Natural killer cell (primary cell): ENCODE measurements at regions not wholly inside any gene's neighbourhood (a gene's known extent, or its start where the extent isn't known, plus 50 kb on each side); places are given as distances from the start of the nearest gene placed in this dataset.

Experiments
- ATAC-seq, 3 donors: fragments of 150-1000 bp in 2 of 3; fragments of 200-7000 bp in 1 of 3; cut with Tn5 transposase; 1 replicate in 1 of 3; 2 replicates in 2 of 3; pipeline ENCODE4 v1.10.0; 2021; ENCODE audit warnings: mild to moderate bottlenecking in 2 of 3, moderate library complexity in 2 of 3
- DNase-seq, 2 donors: peaks; one replicate each; pipeline versions ENCODE4 v3.0.0 to v3.0.0-alpha.2; 2013 to 2021; ENCODE audit warnings: mixed read lengths in 1 of 2
- H3K27ac ChIP-seq: one replicate; pipeline ENCODE4 v1.5.1; 2013; ENCODE audit warnings: mild to moderate bottlenecking, low read length
- H3K27me3 ChIP-seq: one replicate; pipeline ENCODE4 v1.6.1; 2013; ENCODE audit warnings: low read length; ENCODE audit not compliant: control insufficient read depth, insufficient read depth
- H3K36me3 ChIP-seq: one replicate; pipeline ENCODE4 v1.6.1; 2013; ENCODE audit warnings: low read length; ENCODE audit not compliant: control insufficient read depth, insufficient read depth
- H3K4me1 ChIP-seq: one replicate; pipeline ENCODE4 v1.6.1; 2013; ENCODE audit warnings: low read length; ENCODE audit not compliant: control insufficient read depth, insufficient read depth
- H3K4me3 ChIP-seq: one replicate; pipeline ENCODE4 v1.5.1; 2013; ENCODE audit warnings: low read length
- H3K9me3 ChIP-seq: one replicate; pipeline ENCODE4 v1.6.1; 2013; ENCODE audit warnings: low read length; ENCODE audit not compliant: control insufficient read depth, insufficient read depth
- H3K27ac Mint-ChIP-seq, 2 donors: one replicate each; pipeline ENCODE4 v1.8.0; 2022; ENCODE audit warnings: mild to moderate bottlenecking in 2 of 2, mixed read lengths in 2 of 2, moderate library complexity in 1 of 2
- H3K27me3 Mint-ChIP-seq, 2 donors: one replicate each; pipeline ENCODE4 v1.8.0; 2022; ENCODE audit warnings: low read depth in 2 of 2, mixed read lengths in 2 of 2
- H3K36me3 Mint-ChIP-seq: one replicate; pipeline ENCODE4 v1.8.0; 2022; ENCODE audit warnings: mixed read lengths
- H3K4me1 Mint-ChIP-seq, 2 donors: one replicate each; pipeline ENCODE4 v1.8.0; 2022; ENCODE audit warnings: mixed read lengths in 2 of 2
- H3K4me3 Mint-ChIP-seq: one replicate; pipeline ENCODE4 v1.8.0; 2022; ENCODE audit warnings: mild to moderate bottlenecking, moderate library complexity, mixed read lengths
- H3K9me3 Mint-ChIP-seq, 2 donors: one replicate each; pipeline ENCODE4 v1.8.0; 2022; ENCODE audit warnings: mixed read lengths in 2 of 2
- WGBS: methylation state at CpG from one replicate; pipeline ENCODE4 v1.1.7; 2013; ENCODE audit warnings: missing lambda C conversion rate; ENCODE audit not compliant: insufficient coverage; 5-methylcytosine and 5-hydroxymethylcytosine counted together
- intact Hi-C: fragments of 100-400 bp; cut with micrococcal nuclease; formaldehyde crosslinking; loops from one replicate; pipeline ENCODE4 v1.14.2; 2022
- TF ChIP-seq, protein P1 (sequence below): fragments of 200-600 bp; IDR thresholded peaks from one replicate; pipeline ENCODE4 v1.8.0; 2022; ENCODE audit warnings: antibody characterized with exemption

DNA sequence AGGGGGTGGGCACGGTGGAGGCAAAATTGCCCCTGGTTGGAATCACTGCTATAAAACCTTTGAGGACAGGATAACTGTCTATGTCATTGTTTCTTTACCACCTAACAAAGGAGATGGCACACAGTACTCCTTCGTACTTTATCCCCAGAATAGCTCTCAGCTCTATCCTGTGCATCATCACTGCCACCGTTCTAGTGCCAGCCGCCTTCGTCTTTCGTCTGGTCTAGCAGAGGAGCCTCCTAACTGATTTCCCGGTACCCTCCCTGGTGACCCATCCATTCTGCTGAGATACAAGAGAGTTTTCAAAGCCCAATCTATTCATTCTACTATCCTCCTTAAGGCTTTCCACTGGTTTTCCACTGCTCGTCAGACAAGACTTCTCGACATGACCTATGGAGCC lies 67.9 kb upstream of the PRICKLE2 start:
- no peak for ATAC-seq
- no peak for DNase-seq
- Histone ChIP-seq H3K4me3 (no peak overlapping the region), H3K9me3 (peaks cover 4% of the 10 kb centered on the region), H3K4me1 (no peaks in the 10 kb centered on the region), H3K27me3 (no peaks in the 10 kb centered on the region), H3K36me3 (no peaks in the 10 kb centered on the region), H3K27ac (no peak overlapping the region)
- no peaks in the 10 kb centered on the region for H3K4me1 Mint-ChIP-seq
- H3K36me3 Mint-ChIP-seq = no peaks in the 10 kb centered on the region
- no peak overlapping the region for H3K4me3 Mint-ChIP-seq
- peaks cover 10 to 14% of the 10 kb centered on the region in 2 donors for H3K9me3 Mint-ChIP-seq
- intact Hi-C loops = no loop called here
- 91% methylated on average over 8 of the region's 9 CpGs for WGBS
- no peak overlapping the region for H3K27ac Mint-ChIP-seq
- TF ChIP-seq, protein P1, sequence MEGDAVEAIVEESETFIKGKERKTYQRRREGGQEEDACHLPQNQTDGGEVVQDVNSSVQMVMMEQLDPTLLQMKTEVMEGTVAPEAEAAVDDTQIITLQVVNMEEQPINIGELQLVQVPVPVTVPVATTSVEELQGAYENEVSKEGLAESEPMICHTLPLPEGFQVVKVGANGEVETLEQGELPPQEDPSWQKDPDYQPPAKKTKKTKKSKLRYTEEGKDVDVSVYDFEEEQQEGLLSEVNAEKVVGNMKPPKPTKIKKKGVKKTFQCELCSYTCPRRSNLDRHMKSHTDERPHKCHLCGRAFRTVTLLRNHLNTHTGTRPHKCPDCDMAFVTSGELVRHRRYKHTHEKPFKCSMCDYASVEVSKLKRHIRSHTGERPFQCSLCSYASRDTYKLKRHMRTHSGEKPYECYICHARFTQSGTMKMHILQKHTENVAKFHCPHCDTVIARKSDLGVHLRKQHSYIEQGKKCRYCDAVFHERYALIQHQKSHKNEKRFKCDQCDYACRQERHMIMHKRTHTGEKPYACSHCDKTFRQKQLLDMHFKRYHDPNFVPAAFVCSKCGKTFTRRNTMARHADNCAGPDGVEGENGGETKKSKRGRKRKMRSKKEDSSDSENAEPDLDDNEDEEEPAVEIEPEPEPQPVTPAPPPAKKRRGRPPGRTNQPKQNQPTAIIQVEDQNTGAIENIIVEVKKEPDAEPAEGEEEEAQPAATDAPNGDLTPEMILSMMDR = no peak
- no peaks in the 10 kb centered on the region for H3K27me3 Mint-ChIP-seq

DNA sequence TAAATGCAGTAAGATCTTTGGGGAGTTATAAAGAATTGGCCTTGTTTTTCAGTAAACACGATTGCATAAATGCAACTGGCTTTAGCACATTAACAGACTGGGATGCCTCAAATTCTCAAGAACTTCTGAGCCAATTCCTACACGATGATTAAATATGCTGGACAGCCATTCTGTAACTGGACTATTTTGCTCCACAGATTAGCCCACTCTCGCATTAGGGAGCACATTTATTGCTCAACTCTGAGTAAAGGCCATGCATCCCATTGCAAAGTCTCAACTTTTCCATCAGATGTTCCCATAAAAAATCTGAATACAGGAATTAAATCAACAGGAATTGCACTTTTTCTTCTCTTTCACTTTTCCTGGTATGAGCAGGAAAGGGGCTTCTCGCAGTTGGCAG lies 66.7 kb upstream of the PRICKLE2 start:
- Histone ChIP-seq H3K27me3 (no peaks in the 10 kb centered on the region), H3K27ac (no peak overlapping the region), H3K4me1 (no peaks in the 10 kb centered on the region), H3K9me3 (peaks cover 2% of the 10 kb centered on the region), H3K36me3 (no peaks in the 10 kb centered on the region), H3K4me3 (no peak overlapping the region)
- ATAC-seq = no peak
- H3K36me3 Mint-ChIP-seq = no peaks in the 10 kb centered on the region
- peaks cover 6 to 7% of the 10 kb centered on the region in 2 donors for H3K9me3 Mint-ChIP-seq
- intact Hi-C loops = no loop called here
- no peaks in the 10 kb centered on the region for H3K4me1 Mint-ChIP-seq
- H3K27me3 Mint-ChIP-seq = no peaks in the 10 kb centered on the region
- H3K4me3 Mint-ChIP-seq = no peak overlapping the region
- WGBS = 90% methylated on average over 4 of the region's 4 CpGs
- TF ChIP-seq, protein P1 = no peak
- DNase-seq = no peak
- H3K27ac Mint-ChIP-seq = no peak overlapping the region

DNA sequence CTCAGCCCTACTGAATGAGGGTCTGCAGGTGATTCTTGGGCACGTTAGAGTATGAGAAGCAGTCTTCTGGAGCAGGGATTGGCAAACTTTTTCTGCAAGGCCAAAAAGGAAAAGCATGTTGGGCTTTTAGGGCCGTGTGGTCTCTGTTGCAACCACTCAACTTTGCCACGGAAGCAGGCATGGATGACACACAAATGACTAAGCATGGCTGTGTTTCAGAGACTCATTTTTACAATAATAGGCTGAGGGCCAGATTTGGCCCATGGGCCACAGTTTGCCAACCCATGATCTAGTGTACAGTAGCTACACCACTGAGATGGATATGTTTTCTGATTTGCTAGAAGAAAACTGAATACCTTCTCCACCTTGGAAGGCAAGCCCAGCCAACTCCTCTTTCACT lies 66.1 kb upstream of the PRICKLE2 start:
- no peaks in the 10 kb centered on the region for H3K4me1 Mint-ChIP-seq
- H3K4me1 ChIP-seq = no peaks in the 10 kb centered on the region
- H3K27me3 Mint-ChIP-seq = no peaks in the 10 kb centered on the region
- DNase-seq = no peak
- H3K9me3 ChIP-seq = no peaks in the 10 kb centered on the region
- WGBS = 60% methylated on average over 3 of the region's 3 CpGs
- no peak for ATAC-seq
- no peaks in the 10 kb centered on the region for H3K27me3 ChIP-seq
- intact Hi-C loops = no loop called here
- H3K9me3 Mint-ChIP-seq = peaks cover 6 to 7% of the 10 kb centered on the region in 2 donors
- no peaks in the 10 kb centered on the region for H3K36me3 Mint-ChIP-seq
- TF ChIP-seq, protein P1 = no peak
- no peak overlapping the region for H3K4me3 Mint-ChIP-seq
- no peak overlapping the region for H3K27ac ChIP-seq
- no peaks in the 10 kb centered on the region for H3K36me3 ChIP-seq
- H3K27ac Mint-ChIP-seq = no peak overlapping the region
- no peak overlapping the region for H3K4me3 ChIP-seq

DNA sequence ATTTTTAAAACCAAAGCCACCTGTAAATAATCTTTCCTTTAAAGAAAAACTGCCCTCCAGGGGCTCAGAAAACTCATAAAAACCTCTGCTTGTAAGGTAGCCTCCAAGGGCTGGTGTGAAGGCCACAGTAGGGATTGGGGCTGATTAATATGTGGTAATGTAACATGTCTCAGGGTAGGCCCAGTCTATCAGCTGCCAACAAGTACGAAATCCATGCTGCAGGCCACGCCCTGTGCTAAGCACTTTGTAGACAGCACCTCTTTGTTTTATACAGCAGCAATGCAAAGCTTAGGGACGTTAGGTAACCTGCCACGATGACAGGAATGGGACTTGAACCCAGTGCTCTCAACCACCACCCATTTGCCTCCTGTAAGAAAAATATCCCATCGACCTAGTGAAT lies 65.6 kb upstream of the PRICKLE2 start:
- no peak overlapping the region for H3K27ac Mint-ChIP-seq
- H3K36me3 Mint-ChIP-seq = no peaks in the 10 kb centered on the region
- no peaks in the 10 kb centered on the region for H3K4me1 ChIP-seq
- no peaks in the 10 kb centered on the region for H3K36me3 ChIP-seq
- H3K9me3 ChIP-seq = no peaks in the 10 kb centered on the region
- 73% methylated on average over 5 of the region's 5 CpGs for WGBS
- no peak overlapping the region for H3K4me3 Mint-ChIP-seq
- TF ChIP-seq, protein P1 = no peak
- no peak for ATAC-seq
- intact Hi-C loops = no loop called here
- H3K27ac ChIP-seq = no peak overlapping the region
- H3K27me3 ChIP-seq = no peaks in the 10 kb centered on the region
- no peak for DNase-seq
- H3K4me3 ChIP-seq = no peak overlapping the region
- no peaks in the 10 kb centered on the region for H3K27me3 Mint-ChIP-seq
- H3K4me1 Mint-ChIP-seq = no peaks in the 10 kb centered on the region
- H3K9me3 Mint-ChIP-seq = peaks cover 6 to 7% of the 10 kb centered on the region in 2 donors
